ENCODE measurements at regions not wholly inside any gene's neighbourhood (a gene's known extent, or its start where the extent isn't known, plus 50 kb on each side); places are given as distances from the start of the nearest gene placed in this dataset.

DNA sequence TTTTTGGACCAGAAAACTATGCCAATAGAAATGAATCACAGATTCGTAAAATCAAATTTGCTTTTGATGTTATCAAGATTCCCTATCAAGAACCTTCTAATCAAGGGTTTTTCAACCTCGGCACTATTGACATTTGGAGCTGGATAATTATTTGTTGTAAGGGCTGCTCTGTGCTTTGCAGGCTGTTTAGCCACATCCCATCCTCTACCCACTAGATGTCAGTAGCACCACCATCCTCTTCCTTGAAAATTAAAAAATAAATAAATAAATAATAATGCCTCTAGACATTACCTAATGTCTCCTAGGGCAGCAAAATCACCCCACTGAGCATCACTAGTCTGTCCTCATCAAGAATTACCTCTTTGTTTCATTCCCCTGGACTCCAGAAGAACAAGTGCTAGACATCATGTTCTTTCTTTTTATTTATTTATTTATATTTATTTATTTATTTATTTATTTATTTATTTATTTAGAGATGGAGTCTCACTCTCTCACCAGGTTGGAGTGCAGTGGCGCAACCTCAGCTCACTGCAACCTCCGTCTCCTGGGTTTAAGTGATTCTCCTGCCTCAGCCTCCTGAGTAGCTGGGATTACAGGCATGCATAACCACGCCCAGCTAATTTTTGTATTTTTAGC, 744.7 kb downstream of the KCNA4 start:
- no peaks in the 10 kb centered on the region for H3K9me3 Mint-ChIP-seq (ENCODE audit: unreplicated experiment)
- TF ChIP-seq, protein P1, sequence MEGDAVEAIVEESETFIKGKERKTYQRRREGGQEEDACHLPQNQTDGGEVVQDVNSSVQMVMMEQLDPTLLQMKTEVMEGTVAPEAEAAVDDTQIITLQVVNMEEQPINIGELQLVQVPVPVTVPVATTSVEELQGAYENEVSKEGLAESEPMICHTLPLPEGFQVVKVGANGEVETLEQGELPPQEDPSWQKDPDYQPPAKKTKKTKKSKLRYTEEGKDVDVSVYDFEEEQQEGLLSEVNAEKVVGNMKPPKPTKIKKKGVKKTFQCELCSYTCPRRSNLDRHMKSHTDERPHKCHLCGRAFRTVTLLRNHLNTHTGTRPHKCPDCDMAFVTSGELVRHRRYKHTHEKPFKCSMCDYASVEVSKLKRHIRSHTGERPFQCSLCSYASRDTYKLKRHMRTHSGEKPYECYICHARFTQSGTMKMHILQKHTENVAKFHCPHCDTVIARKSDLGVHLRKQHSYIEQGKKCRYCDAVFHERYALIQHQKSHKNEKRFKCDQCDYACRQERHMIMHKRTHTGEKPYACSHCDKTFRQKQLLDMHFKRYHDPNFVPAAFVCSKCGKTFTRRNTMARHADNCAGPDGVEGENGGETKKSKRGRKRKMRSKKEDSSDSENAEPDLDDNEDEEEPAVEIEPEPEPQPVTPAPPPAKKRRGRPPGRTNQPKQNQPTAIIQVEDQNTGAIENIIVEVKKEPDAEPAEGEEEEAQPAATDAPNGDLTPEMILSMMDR (IDR thresholded peaks at IDR 0.05; ENCODE audit: unreplicated experiment) = peak; percentile 50
- no peaks in the 10 kb centered on the region for H3K27me3 Mint-ChIP-seq (ENCODE audit: insufficient read depth, unreplicated experiment)
- BruUV-seq (replicated peaks) = no TSS peak
- H3K27ac Mint-ChIP-seq (ENCODE audit: low read depth, unreplicated experiment) = no peak overlapping the region
- POLR2A ChIA-PET = interaction anchor here (0.6 to 1.3 kb wide), 2 partner anchors 13 to 1577 kb away, joined by 3 to 4 read pairs; no protein-coding TSS in a partner anchor
- H3K4me1 Mint-ChIP-seq (ENCODE audit: insufficient read depth, unreplicated experiment) = no peaks in the 10 kb centered on the region
- intact Hi-C loops (cut with micrococcal nuclease) = loop anchor here (1.0 kb wide), 1 partner anchor 57 kb away; no protein-coding TSS in a partner anchor
- peak; percentile 47 for DNase-seq (ENCODE audit: unreplicated experiment)
- no peak overlapping the region for H3K4me3 Mint-ChIP-seq (ENCODE audit: unreplicated experiment)
- H3K36me3 Mint-ChIP-seq (ENCODE audit: insufficient read depth, unreplicated experiment) = no peaks in the 10 kb centered on the region
- CTCF ChIA-PET = interaction anchor here (0.6 to 5.6 kb wide), 20 partner anchors 8 to 1573 kb away, joined by 3 to 66 read pairs (median 4); no protein-coding TSS in a partner anchor

- Mint-ChIP-seq H3K4me1 (ENCODE audit: insufficient read depth, unreplicated experiment) (no peaks in the 10 kb centered on the region), H3K36me3 (ENCODE audit: insufficient read depth, unreplicated experiment) (no peaks in the 10 kb centered on the region), H3K27ac (ENCODE audit: low read depth, unreplicated experiment) (no peak overlapping the region), H3K4me3 (ENCODE audit: unreplicated experiment) (no peak overlapping the region), H3K27me3 (ENCODE audit: insufficient read depth, unreplicated experiment) (no peaks in the 10 kb centered on the region), H3K9me3 (ENCODE audit: unreplicated experiment) (no peaks in the 10 kb centered on the region)
- intact Hi-C loops (cut with micrococcal nuclease) = loop anchor here (1.0 kb wide), 1 partner anchor 58 kb away; no protein-coding TSS in a partner anchor
- CTCF ChIA-PET = interaction anchor here (0.6 to 5.6 kb wide), 16 partner anchors 8 to 1573 kb away, joined by 3 to 66 read pairs (median 4); no protein-coding TSS in a partner anchor
- DNase-seq (ENCODE audit: unreplicated experiment) = no peak
- POLR2A ChIA-PET = no interaction called here
- no TSS peak for BruUV-seq (replicated peaks)
- TF ChIP-seq, protein P1 (IDR thresholded peaks at IDR 0.05; ENCODE audit: unreplicated experiment) = no peak
Observed at GRCh38 chr11:29271616-29272015, 745.2 kb downstream of the KCNA4 start.

- no peak for DNase-seq (ENCODE audit: unreplicated experiment)
- Mint-ChIP-seq H3K9me3 (ENCODE audit: unreplicated experiment) (no peaks in the 10 kb centered on the region), H3K27me3 (ENCODE audit: insufficient read depth, unreplicated experiment) (no peaks in the 10 kb centered on the region), H3K4me1 (ENCODE audit: insufficient read depth, unreplicated experiment) (no peaks in the 10 kb centered on the region), H3K27ac (ENCODE audit: low read depth, unreplicated experiment) (no peak overlapping the region), H3K36me3 (ENCODE audit: insufficient read depth, unreplicated experiment) (no peaks in the 10 kb centered on the region), H3K4me3 (ENCODE audit: unreplicated experiment) (no peak overlapping the region)
- CTCF ChIA-PET = interaction anchor here (0.6 to 0.7 kb wide), 3 partner anchors 97 to 1620 kb away, joined by 3 read pairs; no protein-coding TSS in a partner anchor
- POLR2A ChIA-PET = no interaction called here
- BruUV-seq (replicated peaks) = no TSS peak
- TF ChIP-seq, protein P1 (IDR thresholded peaks at IDR 0.05; ENCODE audit: unreplicated experiment) = no peak
- intact Hi-C loops (cut with micrococcal nuclease) = no loop called here
Observed at GRCh38 chr11:29268733-29269132, 748.1 kb downstream of the KCNA4 start.

- TF ChIP-seq, protein P1 (IDR thresholded peaks at IDR 0.05; ENCODE audit: unreplicated experiment) = no peak
- CTCF ChIA-PET = interaction anchor here (0.7 to 3.3 kb wide), 4 partner anchors 63 to 1342 kb away, joined by 3 to 14 read pairs (median 3); no protein-coding TSS in a partner anchor
- Mint-ChIP-seq H3K27me3 (ENCODE audit: insufficient read depth, unreplicated experiment) (no peaks in the 10 kb centered on the region), H3K9me3 (ENCODE audit: unreplicated experiment) (no peaks in the 10 kb centered on the region), H3K27ac (ENCODE audit: low read depth, unreplicated experiment) (no peak overlapping the region), H3K4me3 (ENCODE audit: unreplicated experiment) (no peak overlapping the region), H3K4me1 (ENCODE audit: insufficient read depth, unreplicated experiment) (peaks cover 13% of the 10 kb centered on the region), H3K36me3 (ENCODE audit: insufficient read depth, unreplicated experiment) (no peaks in the 10 kb centered on the region)
- no peak for DNase-seq (ENCODE audit: unreplicated experiment)
- intact Hi-C loops (cut with micrococcal nuclease) = no loop called here
- POLR2A ChIA-PET = interaction anchor here (0.7 kb wide), 1 partner anchor 15 kb away, joined by 3 read pairs; no protein-coding TSS in a partner anchor
- BruUV-seq (replicated peaks) = no TSS peak
Observed at GRCh38 chr11:29265792-29266191, 751.0 kb downstream of the KCNA4 start.
